Activated naive CD8-positive, alpha-beta T cell (primary cell): ENCODE measurements at regions not wholly inside any gene's neighbourhood (a gene's known extent, or its start where the extent isn't known, plus 50 kb on each side); places are given as distances from the start of the nearest gene placed in this dataset.

Experiments used
- H3K27ac Mint-ChIP-seq: one replicate; pipeline ENCODE4 v1.8.0; 2021; ENCODE audit warnings: mixed read lengths
- H3K27me3 Mint-ChIP-seq: one replicate; pipeline ENCODE4 v1.8.0; 2021; ENCODE audit warnings: mixed read lengths
- H3K36me3 Mint-ChIP-seq: one replicate; pipeline ENCODE4 v1.8.0; 2021; ENCODE audit warnings: mixed read lengths
- H3K4me1 Mint-ChIP-seq: one replicate; pipeline ENCODE4 v1.8.0; 2021; ENCODE audit warnings: low read depth, mixed read lengths
- H3K4me3 Mint-ChIP-seq: one replicate; pipeline ENCODE4 v1.8.0; 2021; ENCODE audit warnings: mild to moderate bottlenecking, mixed read lengths
- H3K9me3 Mint-ChIP-seq: one replicate; pipeline ENCODE4 v1.8.0; 2021; ENCODE audit warnings: low read depth, mixed read lengths

DNA sequence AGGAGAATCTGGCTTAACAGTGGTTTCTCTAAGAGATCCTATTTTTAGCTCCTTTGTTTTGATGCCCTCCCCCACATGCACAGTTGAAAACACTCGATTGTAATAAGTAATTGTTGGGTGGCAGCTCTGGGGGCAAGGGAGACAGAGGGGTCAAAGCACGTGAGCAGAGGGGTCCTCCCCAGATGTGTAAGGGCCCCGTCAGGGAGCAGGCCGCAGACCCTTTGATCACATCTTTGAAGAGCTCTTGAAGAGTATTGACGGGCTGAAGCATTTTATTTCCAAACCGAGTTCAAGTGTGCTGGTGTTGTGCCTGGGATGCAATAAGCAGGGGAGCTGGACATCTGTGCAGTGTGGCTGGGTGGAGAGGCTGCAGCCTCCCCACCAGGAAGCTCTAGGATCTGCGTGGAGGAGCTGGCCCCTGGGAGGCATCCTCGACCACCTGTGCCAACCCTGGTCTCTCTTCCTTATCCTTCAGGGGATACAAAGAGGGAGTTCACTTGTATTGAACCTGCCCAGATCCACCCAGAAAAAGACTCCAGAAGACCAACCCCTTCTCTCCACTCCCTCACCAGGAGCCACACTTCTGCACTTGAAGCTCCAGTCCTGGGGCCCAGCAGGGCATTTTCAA lies 473.0 kb upstream of the MGMT start:
- Mint-ChIP-seq H3K36me3 (no peaks in the 10 kb centered on the region), H3K4me3 (no peak overlapping the region), H3K27me3 (no peaks in the 10 kb centered on the region), H3K9me3 (no peaks in the 10 kb centered on the region), H3K4me1 (no peaks in the 10 kb centered on the region), H3K27ac (no peak overlapping the region)

DNA sequence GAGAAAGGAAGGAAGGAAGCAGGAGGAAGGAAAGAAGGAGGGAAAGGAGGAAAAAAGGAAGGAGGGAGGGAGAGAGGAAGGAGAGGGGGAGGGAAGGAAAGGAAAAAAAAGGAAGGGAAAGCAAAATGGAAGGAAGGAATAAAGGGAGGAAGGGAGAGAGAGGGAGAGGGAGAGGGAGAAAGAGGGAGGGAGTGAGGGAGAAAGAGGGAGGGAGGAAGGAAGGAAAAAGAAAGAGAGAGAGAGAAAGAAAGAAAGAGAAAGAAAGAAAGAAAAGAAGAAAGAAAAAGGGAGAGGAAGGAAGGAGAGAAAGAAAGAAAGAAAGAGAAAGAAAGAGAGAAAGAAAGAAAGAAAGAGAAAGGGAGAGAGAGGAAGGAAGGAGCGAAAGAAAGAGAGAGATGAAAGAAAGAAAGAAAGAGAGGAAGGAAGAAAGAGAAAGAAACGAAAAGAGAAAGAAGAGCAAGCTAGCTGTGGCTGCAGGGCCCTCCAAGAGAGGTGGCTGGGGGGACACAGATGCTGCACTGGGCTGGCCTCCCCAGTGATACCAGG lies 472.4 kb upstream of the MGMT start:
- Mint-ChIP-seq H3K4me1 (no peaks in the 10 kb centered on the region), H3K27me3 (no peaks in the 10 kb centered on the region), H3K4me3 (no peak overlapping the region), H3K27ac (no peak overlapping the region), H3K9me3 (no peaks in the 10 kb centered on the region), H3K36me3 (no peaks in the 10 kb centered on the region)

DNA sequence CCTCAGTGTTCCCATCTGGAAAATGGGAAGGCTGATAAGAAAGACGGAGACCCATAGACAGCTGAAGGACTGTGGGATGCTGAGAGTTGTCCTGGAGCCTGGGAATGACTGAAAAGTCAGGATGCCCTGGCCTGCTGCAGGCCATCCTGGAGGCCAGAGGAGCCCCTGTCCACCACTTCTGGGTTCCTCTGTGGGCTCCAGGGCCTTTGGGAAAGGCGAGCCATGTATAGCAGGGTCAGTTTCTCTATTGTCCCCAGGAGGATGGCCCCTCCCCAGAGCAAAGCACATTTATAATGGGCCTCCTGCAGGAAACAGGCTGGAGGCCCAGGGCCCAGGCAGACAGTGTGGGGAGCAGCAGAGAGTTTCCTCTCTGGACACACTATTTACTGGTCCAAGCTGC lies 471.4 kb upstream of the MGMT start:
- Mint-ChIP-seq H3K9me3 (no peaks in the 10 kb centered on the region), H3K4me3 (no peak overlapping the region), H3K4me1 (no peaks in the 10 kb centered on the region), H3K36me3 (no peaks in the 10 kb centered on the region), H3K27me3 (no peaks in the 10 kb centered on the region), H3K27ac (no peak overlapping the region)

DNA sequence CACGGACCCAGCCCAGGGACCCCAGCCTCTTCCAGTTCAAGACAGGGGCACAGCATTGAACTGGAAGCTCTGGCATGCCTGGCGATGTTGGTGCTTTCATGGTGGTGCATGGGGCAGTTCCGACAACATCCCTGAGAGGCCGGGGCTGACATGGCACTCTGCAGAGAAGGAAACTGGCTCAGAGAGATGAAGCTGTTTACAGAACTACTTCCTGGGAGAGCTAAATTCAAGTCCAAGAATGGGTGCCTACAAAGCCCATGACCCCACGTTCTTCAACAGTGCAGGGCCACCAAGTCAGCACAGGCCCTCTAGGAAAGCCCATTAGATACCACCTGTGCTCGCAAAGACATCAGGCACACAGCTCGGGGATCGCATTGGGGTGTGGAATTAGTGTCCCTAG lies 470.9 kb upstream of the MGMT start:
- no peak overlapping the region for H3K4me3 Mint-ChIP-seq
- H3K4me1 Mint-ChIP-seq: no peaks in the 10 kb centered on the region
- H3K9me3 Mint-ChIP-seq: no peaks in the 10 kb centered on the region
- H3K36me3 Mint-ChIP-seq: no peaks in the 10 kb centered on the region
- H3K27ac Mint-ChIP-seq: no peak overlapping the region
- no peaks in the 10 kb centered on the region for H3K27me3 Mint-ChIP-seq

DNA sequence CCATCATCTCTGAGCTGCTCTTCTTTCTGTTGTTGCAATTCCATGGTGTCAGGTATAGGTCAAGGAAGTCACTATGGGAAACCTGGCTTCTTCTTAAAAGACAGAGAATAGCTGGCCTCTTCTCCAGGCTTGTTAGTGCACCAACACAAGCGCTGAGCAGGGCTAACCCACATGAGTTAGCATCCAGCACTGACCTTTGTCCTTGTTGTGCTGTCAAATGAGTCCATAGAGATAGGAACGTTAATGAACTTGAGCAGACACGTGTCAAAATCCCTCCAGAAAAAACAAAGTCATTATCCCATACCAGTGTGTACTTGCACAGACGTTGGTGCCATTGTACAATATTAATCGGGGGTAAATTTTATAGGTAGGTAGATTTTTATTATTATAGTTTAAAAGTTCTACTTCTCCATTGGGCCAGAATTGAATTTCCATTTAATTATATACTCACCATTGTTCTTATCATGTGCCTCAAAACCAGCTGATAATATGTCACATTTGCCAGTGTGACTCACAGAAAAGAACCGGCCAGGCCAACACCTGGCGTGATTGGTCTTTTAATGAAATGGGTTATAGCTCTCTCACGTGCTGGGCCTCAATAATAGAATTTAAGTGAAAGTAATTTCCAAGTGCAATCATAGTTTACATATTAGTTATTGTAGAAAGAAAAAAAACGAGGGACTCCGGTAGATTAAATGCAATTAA lies 468.8 kb upstream of the MGMT start:
- H3K27me3 Mint-ChIP-seq: peaks cover 1% of the 10 kb centered on the region
- no peaks in the 10 kb centered on the region for H3K36me3 Mint-ChIP-seq
- no peaks in the 10 kb centered on the region for H3K9me3 Mint-ChIP-seq
- no peak overlapping the region for H3K4me3 Mint-ChIP-seq
- H3K27ac Mint-ChIP-seq: no peak overlapping the region
- H3K4me1 Mint-ChIP-seq: no peaks in the 10 kb centered on the region

DNA sequence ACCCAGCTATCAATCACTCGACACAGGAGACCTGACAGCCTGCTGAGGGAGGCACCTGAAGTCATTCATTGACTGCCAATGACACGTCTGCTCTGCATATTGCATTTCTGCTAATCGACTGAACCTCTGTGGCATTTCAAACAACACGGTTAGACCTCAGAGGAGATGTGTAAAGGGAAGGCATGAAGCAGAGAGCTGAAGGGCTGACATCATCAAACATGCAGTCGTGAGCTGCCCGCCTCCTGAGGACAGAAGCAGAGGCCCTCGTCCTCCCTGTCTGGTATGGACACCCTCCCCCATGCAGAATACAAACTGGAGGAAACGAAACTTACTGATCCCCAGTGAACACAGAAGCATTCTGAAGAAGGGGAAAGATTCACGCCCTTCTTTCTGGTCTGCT lies 462.6 kb upstream of the MGMT start:
- Mint-ChIP-seq H3K9me3 (peaks cover 7% of the 10 kb centered on the region), H3K4me1 (no peaks in the 10 kb centered on the region), H3K36me3 (peaks cover 5% of the 10 kb centered on the region), H3K27me3 (peaks cover 7% of the 10 kb centered on the region), H3K4me3 (no peak overlapping the region), H3K27ac (no peak overlapping the region)

DNA sequence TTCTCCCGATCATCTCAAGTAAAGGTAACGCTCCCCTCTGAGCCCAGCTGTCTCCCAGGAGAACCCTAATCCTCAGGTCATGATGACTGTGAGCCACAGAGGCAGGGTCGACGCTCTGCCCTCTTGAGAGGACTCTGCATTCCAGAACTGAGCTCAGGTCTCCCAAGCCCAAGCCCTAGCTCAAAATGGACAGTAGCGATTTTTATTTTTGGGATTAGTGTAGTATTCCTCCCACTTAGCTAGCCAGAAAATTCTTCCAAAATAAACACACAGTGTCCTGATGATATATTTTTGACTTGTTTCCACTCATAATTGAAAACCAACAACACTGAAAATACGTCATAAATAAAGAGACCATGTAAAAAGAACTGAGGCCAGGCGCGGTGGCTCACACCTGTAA lies 462.0 kb upstream of the MGMT start:
- no peak overlapping the region for H3K27ac Mint-ChIP-seq
- no peak overlapping the region for H3K4me3 Mint-ChIP-seq
- peaks cover 8% of the 10 kb centered on the region for H3K27me3 Mint-ChIP-seq
- H3K9me3 Mint-ChIP-seq: peaks cover 9% of the 10 kb centered on the region
- no peaks in the 10 kb centered on the region for H3K4me1 Mint-ChIP-seq
- H3K36me3 Mint-ChIP-seq: peaks cover 6% of the 10 kb centered on the region

DNA sequence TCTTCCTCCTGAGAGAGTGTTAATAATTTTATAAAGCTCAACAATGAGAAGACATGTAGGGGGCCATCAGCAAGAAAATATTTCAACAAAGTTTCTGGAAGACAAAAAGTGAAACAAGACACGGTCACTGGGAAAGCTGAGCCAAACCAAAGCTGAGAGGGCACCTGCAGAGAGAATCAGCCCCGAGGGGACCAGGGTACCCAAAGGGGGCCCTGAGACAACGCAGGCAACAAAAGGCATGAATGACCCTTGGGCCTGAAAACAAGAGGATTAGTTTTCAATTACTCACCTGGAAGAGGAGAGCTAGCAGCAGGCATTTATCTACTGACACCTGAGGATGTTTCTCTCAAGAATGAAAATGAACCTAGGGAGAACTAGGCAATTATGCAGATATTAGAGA lies 461.2 kb upstream of the MGMT start:
- H3K36me3 Mint-ChIP-seq: peaks cover 6% of the 10 kb centered on the region
- no peak overlapping the region for H3K4me3 Mint-ChIP-seq
- H3K27ac Mint-ChIP-seq: no peak overlapping the region
- no peaks in the 10 kb centered on the region for H3K4me1 Mint-ChIP-seq
- H3K9me3 Mint-ChIP-seq: peaks cover 9% of the 10 kb centered on the region
- peaks cover 9% of the 10 kb centered on the region for H3K27me3 Mint-ChIP-seq

DNA sequence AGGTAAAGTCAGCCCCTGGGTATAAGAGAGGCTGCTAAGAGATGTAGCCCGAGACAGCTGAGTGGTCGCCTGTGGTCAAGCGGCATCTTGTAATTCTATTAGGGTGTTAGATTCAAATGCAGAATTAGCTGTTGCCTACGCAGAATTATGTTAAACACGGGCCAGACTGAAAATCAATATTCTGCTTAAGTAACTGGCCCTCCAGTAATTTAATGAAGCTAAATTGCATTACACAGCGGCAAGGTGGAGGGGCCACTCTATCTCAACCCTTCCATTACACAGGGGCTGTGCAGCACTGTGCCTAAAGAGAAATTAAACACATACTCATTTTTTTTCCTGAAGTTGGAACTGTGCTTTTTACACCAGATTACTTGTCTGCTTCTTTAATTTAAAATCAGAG lies 448.5 kb upstream of the MGMT start:
- peaks cover 4% of the 10 kb centered on the region for H3K9me3 Mint-ChIP-seq
- no peak overlapping the region for H3K27ac Mint-ChIP-seq
- H3K4me3 Mint-ChIP-seq: no peak overlapping the region
- no peaks in the 10 kb centered on the region for H3K36me3 Mint-ChIP-seq
- H3K27me3 Mint-ChIP-seq: peaks cover 8% of the 10 kb centered on the region
- no peaks in the 10 kb centered on the region for H3K4me1 Mint-ChIP-seq

DNA sequence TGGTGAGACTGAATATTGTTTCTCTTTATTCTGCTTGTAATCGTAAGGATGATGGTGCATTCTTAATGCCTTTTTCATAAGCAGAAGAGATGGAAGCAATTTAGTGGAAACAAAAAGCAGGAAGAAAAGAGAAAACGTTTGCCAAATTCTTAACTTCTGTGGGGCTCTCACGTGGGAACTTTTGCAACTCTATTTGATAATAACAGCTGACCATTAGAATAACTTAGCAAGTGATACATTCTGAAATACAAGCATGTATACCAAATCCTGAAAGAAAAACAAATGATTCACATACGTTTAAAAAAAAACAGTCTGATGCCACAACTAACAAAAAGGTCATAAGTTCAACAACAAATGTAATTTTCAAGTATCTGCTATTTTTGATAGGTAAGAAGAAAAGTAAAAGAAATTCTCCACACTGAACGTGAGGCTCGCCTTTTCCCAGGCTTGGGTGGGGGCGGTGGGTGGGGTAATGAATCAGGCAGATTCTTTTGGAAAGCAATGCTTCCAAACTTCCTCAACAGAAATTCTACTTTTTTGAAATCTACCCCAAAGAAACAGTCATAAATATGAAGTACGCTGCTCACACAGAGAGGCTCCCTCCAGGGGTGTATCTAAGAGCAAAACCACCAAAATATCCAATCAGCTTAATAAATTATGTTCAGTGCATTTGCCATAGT lies 446.2 kb upstream of the MGMT start:
- H3K27me3 Mint-ChIP-seq: no peaks in the 10 kb centered on the region
- H3K36me3 Mint-ChIP-seq: peaks cover 2% of the 10 kb centered on the region
- H3K27ac Mint-ChIP-seq: no peak overlapping the region
- H3K4me3 Mint-ChIP-seq: no peak overlapping the region
- no peaks in the 10 kb centered on the region for H3K9me3 Mint-ChIP-seq
- H3K4me1 Mint-ChIP-seq: no peaks in the 10 kb centered on the region

DNA sequence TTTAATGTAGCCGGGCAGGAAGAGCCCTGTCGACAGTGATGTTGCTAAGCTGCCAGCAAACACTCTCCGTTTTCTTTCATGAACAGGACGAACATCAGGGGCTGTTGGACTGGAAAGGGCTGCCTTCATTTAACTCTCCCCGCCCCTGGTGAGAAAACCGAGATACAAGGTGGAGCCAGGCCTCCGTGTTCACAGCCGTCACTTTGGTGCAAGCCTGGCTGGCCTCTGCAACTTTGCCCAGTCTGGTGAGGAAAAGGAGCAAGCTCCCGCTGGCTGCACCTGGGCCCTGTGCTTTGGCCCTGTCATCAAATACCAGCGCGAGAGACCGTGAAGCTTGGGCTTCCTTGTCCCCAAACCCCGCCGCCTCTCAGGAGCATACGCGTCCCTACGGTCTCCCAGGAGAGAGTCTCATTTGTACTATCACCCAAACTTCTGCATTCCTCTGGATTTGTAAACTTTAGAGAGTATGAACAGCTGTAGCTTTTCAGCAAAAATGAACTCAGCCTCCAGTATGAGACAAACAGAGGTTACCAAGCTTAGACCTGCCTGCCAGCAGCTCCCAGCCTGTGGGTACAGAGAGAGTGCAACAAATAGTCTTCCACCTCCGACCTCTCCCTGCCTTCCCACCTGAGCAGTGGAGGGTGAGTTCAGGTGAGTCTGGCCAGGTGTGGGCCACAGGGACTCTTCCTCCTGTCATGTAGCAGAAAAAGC lies 445.3 kb upstream of the MGMT start:
- Mint-ChIP-seq H3K9me3 (no peaks in the 10 kb centered on the region), H3K4me3 (no peak overlapping the region), H3K27ac (no peak overlapping the region), H3K27me3 (no peaks in the 10 kb centered on the region), H3K4me1 (no peaks in the 10 kb centered on the region), H3K36me3 (peaks cover 2% of the 10 kb centered on the region)

DNA sequence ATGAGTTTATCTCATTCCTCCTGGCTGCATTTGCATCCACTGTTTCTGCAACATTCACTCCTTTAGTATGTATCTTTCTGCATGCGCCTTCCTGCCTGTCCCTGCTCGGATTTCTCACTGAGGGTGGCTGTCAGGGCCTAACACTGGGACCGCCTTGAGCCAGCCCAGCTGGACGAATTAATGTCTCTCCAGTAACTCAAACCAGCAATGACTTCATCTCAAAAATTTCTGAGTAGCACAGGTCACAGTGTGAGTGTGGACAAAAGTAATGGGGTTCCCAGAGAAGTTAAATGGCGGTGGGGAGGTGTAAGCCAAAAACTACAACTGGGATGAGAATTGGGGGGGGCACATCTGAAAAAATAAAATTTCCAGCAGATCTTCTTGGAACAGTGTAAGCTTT lies 444.0 kb upstream of the MGMT start:
- no peak overlapping the region for H3K27ac Mint-ChIP-seq
- no peak overlapping the region for H3K4me3 Mint-ChIP-seq
- H3K27me3 Mint-ChIP-seq: no peaks in the 10 kb centered on the region
- no peaks in the 10 kb centered on the region for H3K9me3 Mint-ChIP-seq
- H3K36me3 Mint-ChIP-seq: peaks cover 2% of the 10 kb centered on the region
- H3K4me1 Mint-ChIP-seq: no peaks in the 10 kb centered on the region

DNA sequence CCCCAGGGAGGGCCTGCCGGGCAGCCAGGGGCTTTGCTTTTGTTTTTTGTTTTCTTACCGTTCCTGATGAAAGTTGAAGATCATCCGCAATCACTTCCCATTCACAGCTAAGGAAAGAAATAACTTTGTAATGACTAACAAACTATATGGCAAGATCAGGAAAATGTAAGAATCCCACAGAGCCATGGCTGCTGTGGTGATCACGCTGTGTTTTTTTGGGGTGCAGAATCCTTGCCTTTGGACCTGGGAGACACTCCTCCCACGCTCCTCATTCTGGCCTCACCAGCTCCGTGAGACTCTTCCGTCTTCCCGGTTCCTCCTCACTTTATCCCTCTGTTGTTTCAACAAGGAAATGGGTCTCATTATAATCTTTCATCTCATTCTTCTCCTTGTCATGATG lies 443.0 kb upstream of the MGMT start:
- Mint-ChIP-seq H3K27me3 (no peaks in the 10 kb centered on the region), H3K4me1 (no peaks in the 10 kb centered on the region), H3K27ac (no peak overlapping the region), H3K36me3 (peaks cover 2% of the 10 kb centered on the region), H3K9me3 (no peaks in the 10 kb centered on the region), H3K4me3 (no peak overlapping the region)

DNA sequence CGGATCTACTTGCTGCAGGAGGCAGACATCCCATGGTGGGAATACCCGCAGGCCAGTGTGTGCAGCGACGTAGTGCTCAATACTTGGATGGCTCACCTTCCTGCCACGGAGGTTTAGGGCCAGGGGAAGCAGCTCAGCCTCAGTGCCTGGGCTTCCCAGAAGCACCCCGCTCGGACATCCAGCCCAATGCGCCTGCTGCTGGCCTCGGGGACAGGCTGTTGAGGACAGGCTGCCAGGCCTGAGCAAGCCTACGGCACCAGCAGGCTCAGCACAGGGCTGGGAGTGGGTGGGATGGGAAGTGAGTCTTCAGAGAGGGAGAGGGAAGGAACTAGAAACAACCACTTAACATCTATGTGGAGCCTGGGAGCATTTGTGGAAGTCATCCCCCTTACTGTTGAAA lies 441.3 kb upstream of the MGMT start:
- H3K4me3 Mint-ChIP-seq: no peak overlapping the region

DNA sequence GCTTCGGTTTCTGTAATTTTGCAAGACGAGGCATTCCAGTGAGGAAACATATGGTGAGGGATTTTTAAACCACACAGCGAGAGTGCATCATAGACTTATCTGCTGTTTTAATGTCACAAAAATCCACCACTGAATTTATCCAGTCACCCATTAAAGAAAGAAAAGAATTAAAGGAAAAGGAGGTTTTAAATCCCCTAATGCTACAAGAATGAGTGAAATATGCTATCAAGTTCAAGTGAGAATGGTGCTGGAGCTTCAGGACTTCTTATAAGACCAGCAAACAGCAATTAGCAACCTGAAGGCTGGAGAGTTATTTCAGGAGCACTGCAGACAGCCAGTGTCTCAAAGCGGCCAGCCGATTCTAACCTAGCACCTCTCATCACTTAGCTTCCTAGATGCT lies 439.1 kb upstream of the MGMT start:
- Mint-ChIP-seq H3K27me3 (peaks cover 2% of the 10 kb centered on the region), H3K4me3 (no peak overlapping the region), H3K9me3 (no peaks in the 10 kb centered on the region), H3K4me1 (peaks cover 14% of the 10 kb centered on the region), H3K27ac (no peak overlapping the region), H3K36me3 (peaks cover 2% of the 10 kb centered on the region)

More for the DNA sequence above, 441.3 kb upstream of the MGMT start:
- Mint-ChIP-seq H3K9me3 (no peaks in the 10 kb centered on the region), H3K4me1 (no peaks in the 10 kb centered on the region), H3K27me3 (peaks cover 2% of the 10 kb centered on the region), H3K36me3 (peaks cover 2% of the 10 kb centered on the region), H3K27ac (no peak overlapping the region)
